Psoas muscle (tissue), 7 donors: ENCODE measurements at regions not wholly inside any gene's neighbourhood (a gene's known extent, or its start where the extent isn't known, plus 50 kb on each side); places are given as distances from the start of the nearest gene placed in this dataset.

Source experiments
- ATAC-seq, 4 donors: fragments of 200-7000 bp; cut with Tn5 transposase; one replicate each; pipeline ENCODE4 v1.9.1; 2020; ENCODE audit warnings: moderate library complexity in 3 of 4, mild to moderate bottlenecking in 2 of 4
- DNase-seq, 2 donors: peaks; one replicate each; pipeline ENCODE4 v3.0.0-alpha.2; 2020
- H3K27ac ChIP-seq: fragments of 200-600 bp; one replicate; pipeline ENCODE4 v1.8.0; 2022
- H3K27me3 ChIP-seq, 3 donors: fragments of 200-600 bp in 1 of 3; one replicate each; pipeline versions ENCODE4 v1.6.1 to v1.8.0; 2013 to 2022; ENCODE audit warnings: low read length in 2 of 3, mild to moderate bottlenecking in 2 of 3, moderate library complexity in 1 of 3; ENCODE audit not compliant: insufficient read depth in 3 of 3
- H3K36me3 ChIP-seq, 2 donors: fragments of 200-600 bp in 1 of 2; one replicate each; pipeline versions ENCODE4 v1.6.1 to v1.8.0; 2013 to 2022; ENCODE audit warnings: low read depth in 1 of 2, mild to moderate bottlenecking in 1 of 2, moderate library complexity in 1 of 2; ENCODE audit not compliant: insufficient read depth in 1 of 2
- H3K4me1 ChIP-seq: fragments of 200-600 bp; one replicate; pipeline ENCODE4 v1.8.0; 2022
- H3K4me3 ChIP-seq: fragments of 200-600 bp; one replicate; pipeline ENCODE4 v1.8.0; 2022; ENCODE audit warnings: mild to moderate bottlenecking
- H3K9me3 ChIP-seq: fragments of 200-600 bp; one replicate; pipeline ENCODE4 v1.8.0; 2022
- CTCF ChIP-seq: fragments of 200-600 bp; IDR thresholded peaks from one replicate; pipeline ENCODE4 v1.8.0; 2022; ENCODE audit warnings: antibody characterized with exemption
- WGBS, 3 donors: extraction: QIAGEN DNeasy Blood & Tissue Kit; methylation state at CpG; one replicate each; pipeline versions ENCODE4 v1.1.6 to v1.1.7; 2013; 5-methylcytosine and 5-hydroxymethylcytosine counted together
- intact Hi-C, 2 donors: fragments of 100-400 bp; cut with DNase I; formaldehyde crosslinking; loops; one replicate each; pipeline versions ENCODE4 v1.11.0 to v1.14.2; 2022
- donor health status: healthy with polysubstance abuse.
- donor health status: DM: no; HTN: no; CAD: no; lungs with moderate emphysema.
- donor health status: Bipolar disorder and iron deficiency.
- donor health status: healthy.
- donor health status: DM: yes; HTN: yes; CAD: no.
- donor health status: DM: no; HTN: no; CAD: no.
- donor health status: DM: yes; HTN: yes; CAD: no.

- DNase-seq (no peak), ATAC-seq (peak in 1 of 4 donors; percentile 45)
- no peaks in the 10 kb centered on the region for H3K4me1 ChIP-seq
- no peaks in the 10 kb centered on the region for H3K9me3 ChIP-seq
- WGBS, 3 donors = 33 to 49% (median 49%) methylated on average over 3 to 5 of the region's 5 CpGs
- no peak overlapping the region for H3K27ac ChIP-seq
- no peaks in the 10 kb centered on the region for H3K36me3 ChIP-seq
- no peak for TF ChIP-seq CTCF
- no peak overlapping the region for H3K4me3 ChIP-seq
- intact Hi-C loops = no loop called here
- no peaks in the 10 kb centered on the region for H3K27me3 ChIP-seq
These were observed 130.8 kb downstream of the ZNF467 start for GRCh38 chr7:149642589-149642988.

- H3K9me3 ChIP-seq = no peaks in the 10 kb centered on the region
- peaks cover 0 to 2% (median 0%) of the 10 kb centered on the region in 3 donors for H3K27me3 ChIP-seq
- ATAC-seq (no peak), DNase-seq (no peak)
- intact Hi-C loops = no loop called here
- 86 to 92% (median 91%) methylated on average over 5 of the region's 5 CpGs for WGBS, 3 donors
- H3K27ac ChIP-seq = no peak overlapping the region
- no peaks in the 10 kb centered on the region for H3K4me1 ChIP-seq
- no peak for TF ChIP-seq CTCF
- H3K4me3 ChIP-seq = no peak overlapping the region
- H3K36me3 ChIP-seq = no peaks in the 10 kb centered on the region
These were observed 134.6 kb downstream of the ZNF467 start for GRCh38 chr7:149638566-149639320.

GRCh38 chr7:149637911-149638565 lies 135.3 kb downstream of the ZNF467 start:
- no peak overlapping the region for H3K27ac ChIP-seq
- DNase-seq (no peak), ATAC-seq (no peak)
- H3K4me1 ChIP-seq = no peaks in the 10 kb centered on the region
- peaks cover 0 to 2% (median 0%) of the 10 kb centered on the region in 3 donors for H3K27me3 ChIP-seq
- WGBS, 3 donors = 80 to 83% (median 80%) methylated on average over 9 of the region's 9 CpGs
- no peaks in the 10 kb centered on the region for H3K9me3 ChIP-seq
- no peak overlapping the region for H3K4me3 ChIP-seq
- no peaks in the 10 kb centered on the region for H3K36me3 ChIP-seq
- no peak for TF ChIP-seq CTCF
- intact Hi-C loops = no loop called here

GRCh38 chr7:149635561-149636329 lies 137.6 kb downstream of the ZNF467 start:
- Histone ChIP-seq H3K9me3 (no peaks in the 10 kb centered on the region), H3K4me3 (no peak overlapping the region)
- ATAC-seq = no peak

More at GRCh38 chr7:149635561-149636329, 137.6 kb downstream of the ZNF467 start:
- DNase-seq = no peak
- Histone ChIP-seq H3K36me3 (no peaks in the 10 kb centered on the region), H3K4me1 (no peaks in the 10 kb centered on the region), H3K27me3 (peaks cover 0 to 4% (median 2%) of the 10 kb centered on the region in 3 donors), H3K27ac (no peak overlapping the region)
- no peak for TF ChIP-seq CTCF
- intact Hi-C loops = no loop called here
- WGBS, 3 donors = 54 to 64% (median 60%) methylated on average over 10 of the region's 10 CpGs
